ENCODE measurements at regions not wholly inside any gene's neighbourhood (a gene's known extent, or its start where the extent isn't known, plus 50 kb on each side); places are given as distances from the start of the nearest gene placed in this dataset.

- no peak overlapping the region for H3K27ac ChIP-seq (ENCODE audit: control insufficient read depth, insufficient read depth, low read length)
- dilution Hi-C loops (cut with MboI; ENCODE audit: extremely low pct_ligation_motif_present, low sequenced_read_pairs): no loop called here
- no peak for FAIRE-seq
These were observed 214.8 kb downstream of the SPATA18 start for GRCh38 chr4:52265781-52266525.

GRCh38 chr4:52266537-52267137 is 215.5 kb downstream of the SPATA18 start:
- Histone ChIP-seq H3K79me2 (ENCODE audit: control insufficient read depth, insufficient read depth, low read length) (no peaks in the 10 kb centered on the region), H3K9me3 (ENCODE audit: control insufficient read depth, low read depth, low read length) (no peaks in the 10 kb centered on the region), H3K36me3 (ENCODE audit: control insufficient read depth in 2 of 2, extremely low read depth in 1 of 2, insufficient read depth in 2 of 2, low read length in 2 of 2) (no peaks in the 10 kb centered on the region), H3K9me1 (ENCODE audit: control insufficient read depth, extremely low read depth, insufficient read depth, low read length) (no peaks in the 10 kb centered on the region), H3K9ac (ENCODE audit: control insufficient read depth, extremely low read depth, insufficient read depth, low read length) (no peak overlapping the region), H3K27me3 (ENCODE audit: control insufficient read depth, extremely low read depth, insufficient read depth, low read length) (peaks cover 4% of the 10 kb centered on the region), H3K27ac (ENCODE audit: control insufficient read depth, insufficient read depth, low read length) (no peak overlapping the region), H3K4me1 (ENCODE audit: control insufficient read depth, extremely low read depth, insufficient read depth, low read length) (no peaks in the 10 kb centered on the region), H3K4me3 (ENCODE audit: control insufficient read depth in 2 of 3, extremely low read depth in 1 of 3, insufficient read depth in 2 of 3, low read depth in 1 of 3, low read length in 3 of 3) (no peak overlapping the region), H3K4me2 (ENCODE audit: control insufficient read depth, extremely low read depth, insufficient read depth, low read depth, low read length) (no peak overlapping the region), H2AFZ (ENCODE audit: control insufficient read depth, low read length) (no peak overlapping the region), H4K20me1 (ENCODE audit: control insufficient read depth, extremely low read depth, insufficient read depth, low read length) (no peaks in the 10 kb centered on the region)
- dilution Hi-C loops (cut with MboI; ENCODE audit: extremely low pct_ligation_motif_present, low sequenced_read_pairs): no loop called here
- no peak for TF ChIP-seq EZH2 (IDR thresholded peaks at IDR 0.05; ENCODE audit: low read length)
- TF ChIP-seq CTCF (optimal IDR thresholded peaks at IDR 0.05 in 1 of 3, IDR thresholded peaks at IDR 0.05 in 1 of 3, conservative IDR thresholded peaks at IDR 0.05 in 1 of 3; ENCODE audit: extremely low read depth in 1 of 3, insufficient read depth in 2 of 3, low read length in 3 of 3): no peak
- DNase-seq (ENCODE audit: low read depth, low spot score) (no peak), FAIRE-seq (no peak)

More at GRCh38 chr4:52265781-52266525, 214.8 kb downstream of the SPATA18 start:
- no peak for TF ChIP-seq EZH2 (IDR thresholded peaks at IDR 0.05; ENCODE audit: low read length)
- TF ChIP-seq CTCF (optimal IDR thresholded peaks at IDR 0.05 in 1 of 3, IDR thresholded peaks at IDR 0.05 in 1 of 3, conservative IDR thresholded peaks at IDR 0.05 in 1 of 3; ENCODE audit: extremely low read depth in 1 of 3, insufficient read depth in 2 of 3, low read length in 3 of 3): no peak
- Histone ChIP-seq H3K27me3 (ENCODE audit: control insufficient read depth, extremely low read depth, insufficient read depth, low read length) (peaks cover 4% of the 10 kb centered on the region), H3K4me3 (ENCODE audit: control insufficient read depth in 2 of 3, extremely low read depth in 1 of 3, insufficient read depth in 2 of 3, low read depth in 1 of 3, low read length in 3 of 3) (no peak overlapping the region), H3K79me2 (ENCODE audit: control insufficient read depth, insufficient read depth, low read length) (no peaks in the 10 kb centered on the region), H2AFZ (ENCODE audit: control insufficient read depth, low read length) (no peak overlapping the region), H3K9ac (ENCODE audit: control insufficient read depth, extremely low read depth, insufficient read depth, low read length) (no peak overlapping the region), H3K9me1 (ENCODE audit: control insufficient read depth, extremely low read depth, insufficient read depth, low read length) (no peaks in the 10 kb centered on the region), H3K4me2 (ENCODE audit: control insufficient read depth, extremely low read depth, insufficient read depth, low read depth, low read length) (no peak overlapping the region), H3K4me1 (ENCODE audit: control insufficient read depth, extremely low read depth, insufficient read depth, low read length) (no peaks in the 10 kb centered on the region), H3K36me3 (ENCODE audit: control insufficient read depth in 2 of 2, extremely low read depth in 1 of 2, insufficient read depth in 2 of 2, low read length in 2 of 2) (no peaks in the 10 kb centered on the region), H4K20me1 (ENCODE audit: control insufficient read depth, extremely low read depth, insufficient read depth, low read length) (no peaks in the 10 kb centered on the region), H3K9me3 (ENCODE audit: control insufficient read depth, low read depth, low read length) (no peaks in the 10 kb centered on the region)
- no peak for DNase-seq (ENCODE audit: low read depth, low spot score)
